Ovary (tissue), 7 donors: ENCODE measurements at regions not wholly inside any gene's neighbourhood (a gene's known extent, or its start where the extent isn't known, plus 50 kb on each side); places are given as distances from the start of the nearest gene placed in this dataset.

Experiments used
- DNase-seq, 5 donors: peaks; one replicate each; pipeline ENCODE4 v3.0.0-alpha.2; 2019 to 2020
- H3K27ac ChIP-seq, 2 donors: fragments of 200-600 bp; one replicate each; pipeline versions ENCODE4 v1.5.1 to v1.8.0; 2019 to 2022
- H3K27me3 ChIP-seq: fragments of 200-600 bp; one replicate; pipeline ENCODE4 v1.8.0; 2022
- H3K36me3 ChIP-seq: fragments of 200-600 bp; sonication (generic); one replicate; pipeline ENCODE4 v1.5.1; 2019
- H3K4me1 ChIP-seq: one replicate; pipeline ENCODE4 v1.8.1; 2013; ENCODE audit warnings: mild to moderate bottlenecking, moderate library complexity; ENCODE audit not compliant: insufficient read depth
- H3K4me3 ChIP-seq: fragments of 200-600 bp; sonication (generic); one replicate; pipeline ENCODE4 v1.5.1; 2017
- H3K9me3 ChIP-seq, 2 donors: fragments of 200-600 bp in 1 of 2; sonication (generic) in 1 of 2; one replicate each; pipeline versions ENCODE4 v1.5.1 to v1.8.1; 2013 to 2019; ENCODE audit warnings: mild to moderate bottlenecking in 1 of 2, moderate library complexity in 1 of 2
- EP300 ChIP-seq: sonication (generic); formaldehyde crosslinking; IDR thresholded peaks from one replicate; pipeline ENCODE4 v1.6.1; 2017; ENCODE audit warnings: antibody characterized with exemption
- POLR2A ChIP-seq: fragments of 450-650 bp; IDR thresholded peaks from one replicate; pipeline ENCODE4 v1.6.1; 2017; ENCODE audit warnings: antibody characterized with exemption, mild to moderate bottlenecking, moderate library complexity
- WGBS, 3 donors: extraction: QIAGEN DNeasy Blood & Tissue Kit in 1 of 3; methylation state at CpG; one replicate each; pipeline versions ENCODE4 v1.1.5 to v1.1.7; 2013 to 2017; 5-methylcytosine and 5-hydroxymethylcytosine counted together
- intact Hi-C, 4 donors: fragments of 100-400 bp; cut with DNase I; formaldehyde crosslinking; loops; one replicate each; pipeline versions ENCODE4 v1.11.0 to v1.15.1; 2022 to 2023
- TF ChIP-seq, protein P1 (sequence below), 3 donors: fragments of 450-650 bp in 2 of 3; fragments of 200-600 bp in 1 of 3; IDR thresholded peaks; one replicate each; pipeline versions ENCODE4 v1.5.1 to v1.8.0; 2016 to 2022; ENCODE audit warnings: antibody characterized with exemption in 3 of 3, mild to moderate bottlenecking in 1 of 3
- donor health status: DM: no; HTN: no; CAD: no; lungs with moderate emphysema.
- donor health status: DM: no; HTN: no; CAD: no.
- donor health status: Bipolar disorder and iron deficiency.
- donor health status: DM: no; HTN: no; CAD: no.
- donor health status: DM: yes; HTN: yes; CAD: no.

DNA sequence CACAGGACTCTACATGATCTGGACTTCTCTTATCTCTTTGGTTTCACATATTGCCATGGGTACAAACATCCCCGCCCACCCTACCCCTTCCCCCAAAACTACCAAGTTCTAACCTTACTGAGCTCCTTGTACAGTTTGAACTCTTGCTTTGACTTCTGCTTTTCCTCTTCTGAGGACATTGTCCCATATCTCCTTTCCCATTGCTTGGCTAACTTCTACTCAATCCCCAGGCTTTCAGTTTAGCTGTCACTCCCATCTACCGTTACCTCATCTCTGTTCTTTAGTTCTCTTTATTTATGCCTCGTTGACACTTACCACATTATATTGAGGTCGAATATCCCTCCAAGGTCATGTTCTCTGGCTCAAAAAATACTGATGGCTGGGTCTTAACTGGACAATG is 393.5 kb upstream of the CADM1 start:
- Histone ChIP-seq H3K27ac (no peak overlapping the region), H3K27me3 (no peaks in the 10 kb centered on the region), H3K36me3 (no peaks in the 10 kb centered on the region), H3K9me3 (no peaks in the 10 kb centered on the region), H3K4me1 (no peaks in the 10 kb centered on the region), H3K4me3 (no peak overlapping the region)
- WGBS, 3 donors: 38 to 60% (median 55%) methylated on average over 4 of the region's 4 CpGs
- intact Hi-C loops: no loop called here
- no peak for DNase-seq
- no peak for TF ChIP-seq POLR2A

DNA sequence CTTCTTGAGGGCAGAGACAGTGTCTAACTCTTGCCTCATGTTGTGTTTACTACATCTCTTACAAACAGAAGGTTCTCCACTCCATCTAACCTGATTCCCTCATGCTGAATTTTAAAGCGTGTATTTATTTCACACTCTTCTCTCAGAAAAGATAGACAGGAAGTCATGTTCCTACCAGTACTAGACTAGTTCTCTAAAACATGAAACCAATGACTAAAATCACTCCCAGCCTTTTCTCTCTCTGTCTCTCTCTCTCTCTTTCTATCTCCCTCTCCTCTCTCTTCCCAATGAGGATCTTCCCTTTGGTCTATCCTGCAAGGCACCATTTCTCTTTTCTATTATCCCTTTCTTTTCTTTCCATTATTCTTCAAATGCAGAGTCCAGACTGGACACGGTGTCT is 391.9 kb upstream of the CADM1 start:
- WGBS, 3 donors: 89 to 98% (median 93%) methylated on average over 2 of the region's 2 CpGs
- no peak for TF ChIP-seq EP300
- no peak for TF ChIP-seq POLR2A
- TF ChIP-seq, protein P1, sequence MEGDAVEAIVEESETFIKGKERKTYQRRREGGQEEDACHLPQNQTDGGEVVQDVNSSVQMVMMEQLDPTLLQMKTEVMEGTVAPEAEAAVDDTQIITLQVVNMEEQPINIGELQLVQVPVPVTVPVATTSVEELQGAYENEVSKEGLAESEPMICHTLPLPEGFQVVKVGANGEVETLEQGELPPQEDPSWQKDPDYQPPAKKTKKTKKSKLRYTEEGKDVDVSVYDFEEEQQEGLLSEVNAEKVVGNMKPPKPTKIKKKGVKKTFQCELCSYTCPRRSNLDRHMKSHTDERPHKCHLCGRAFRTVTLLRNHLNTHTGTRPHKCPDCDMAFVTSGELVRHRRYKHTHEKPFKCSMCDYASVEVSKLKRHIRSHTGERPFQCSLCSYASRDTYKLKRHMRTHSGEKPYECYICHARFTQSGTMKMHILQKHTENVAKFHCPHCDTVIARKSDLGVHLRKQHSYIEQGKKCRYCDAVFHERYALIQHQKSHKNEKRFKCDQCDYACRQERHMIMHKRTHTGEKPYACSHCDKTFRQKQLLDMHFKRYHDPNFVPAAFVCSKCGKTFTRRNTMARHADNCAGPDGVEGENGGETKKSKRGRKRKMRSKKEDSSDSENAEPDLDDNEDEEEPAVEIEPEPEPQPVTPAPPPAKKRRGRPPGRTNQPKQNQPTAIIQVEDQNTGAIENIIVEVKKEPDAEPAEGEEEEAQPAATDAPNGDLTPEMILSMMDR (IDR thresholded peaks at IDR 0.05): no peak

DNA sequence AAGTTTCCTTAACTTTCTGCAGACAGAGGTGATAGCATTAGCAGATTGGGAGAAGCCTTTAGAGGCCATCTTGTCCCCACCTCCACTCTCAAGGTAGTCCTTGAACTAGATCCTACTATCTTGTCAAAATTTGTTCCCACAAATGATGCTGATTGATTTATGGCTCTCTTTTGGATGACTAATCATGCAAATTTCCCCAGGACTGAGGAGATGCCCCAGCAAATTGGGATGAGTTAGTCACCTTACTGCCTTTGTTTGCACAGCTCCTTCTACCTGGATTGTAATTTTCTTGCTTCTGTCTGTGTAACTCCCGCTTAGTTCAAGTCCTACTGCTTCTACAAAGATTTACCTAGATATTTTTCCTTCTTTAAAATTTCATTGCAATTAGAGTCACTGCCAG is 391.4 kb upstream of the CADM1 start:
- Histone ChIP-seq H3K27ac (no peak overlapping the region), H3K36me3 (no peaks in the 10 kb centered on the region), H3K27me3 (no peaks in the 10 kb centered on the region), H3K9me3 (no peaks in the 10 kb centered on the region), H3K4me1 (no peaks in the 10 kb centered on the region), H3K4me3 (no peak overlapping the region)
- 97 to 100% (median 97%) methylated on average over 1 of the region's 1 CpG for WGBS, 3 donors
- TF ChIP-seq EP300: no peak
- no peak for TF ChIP-seq POLR2A
- TF ChIP-seq, protein P1 (IDR thresholded peaks at IDR 0.05): no peak
- no peak for DNase-seq
- intact Hi-C loops: no loop called here

More for the DNA sequence above, 391.9 kb upstream of the CADM1 start:
- intact Hi-C loops: no loop called here
- Histone ChIP-seq H3K27me3 (no peaks in the 10 kb centered on the region), H3K9me3 (no peaks in the 10 kb centered on the region), H3K4me1 (no peaks in the 10 kb centered on the region), H3K36me3 (no peaks in the 10 kb centered on the region), H3K27ac (no peak overlapping the region), H3K4me3 (no peak overlapping the region)
- no peak for DNase-seq

DNA sequence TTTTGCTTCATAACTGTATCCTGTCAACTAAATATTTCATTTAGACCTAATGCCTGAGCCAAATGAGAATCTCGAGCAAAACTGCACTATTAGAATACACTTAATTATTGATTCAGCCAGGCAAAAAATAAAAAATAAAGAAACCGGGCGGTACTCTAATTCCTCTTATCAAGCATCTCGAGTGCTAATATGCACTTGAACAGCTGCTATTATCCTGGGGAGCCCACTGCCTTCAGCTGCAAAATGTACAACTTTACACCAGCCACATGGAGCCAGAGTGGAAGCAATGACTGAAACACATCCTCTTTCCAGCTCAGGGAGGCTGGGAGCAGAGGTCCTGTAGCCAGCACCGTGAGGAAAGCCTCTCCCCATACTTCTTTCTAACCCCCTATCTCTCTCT is 390.0 kb upstream of the CADM1 start:
- Histone ChIP-seq H3K27me3 (no peaks in the 10 kb centered on the region), H3K4me1 (no peaks in the 10 kb centered on the region), H3K9me3 (no peaks in the 10 kb centered on the region), H3K27ac (no peak overlapping the region), H3K36me3 (no peaks in the 10 kb centered on the region), H3K4me3 (no peak overlapping the region)
- no peak for DNase-seq
- no peak for TF ChIP-seq EP300
- TF ChIP-seq POLR2A: no peak
- TF ChIP-seq, protein P1 (IDR thresholded peaks at IDR 0.05): no peak
- intact Hi-C loops: no loop called here
- 10 to 26% (median 18%) methylated on average over 5 of the region's 5 CpGs for WGBS, 3 donors

DNA sequence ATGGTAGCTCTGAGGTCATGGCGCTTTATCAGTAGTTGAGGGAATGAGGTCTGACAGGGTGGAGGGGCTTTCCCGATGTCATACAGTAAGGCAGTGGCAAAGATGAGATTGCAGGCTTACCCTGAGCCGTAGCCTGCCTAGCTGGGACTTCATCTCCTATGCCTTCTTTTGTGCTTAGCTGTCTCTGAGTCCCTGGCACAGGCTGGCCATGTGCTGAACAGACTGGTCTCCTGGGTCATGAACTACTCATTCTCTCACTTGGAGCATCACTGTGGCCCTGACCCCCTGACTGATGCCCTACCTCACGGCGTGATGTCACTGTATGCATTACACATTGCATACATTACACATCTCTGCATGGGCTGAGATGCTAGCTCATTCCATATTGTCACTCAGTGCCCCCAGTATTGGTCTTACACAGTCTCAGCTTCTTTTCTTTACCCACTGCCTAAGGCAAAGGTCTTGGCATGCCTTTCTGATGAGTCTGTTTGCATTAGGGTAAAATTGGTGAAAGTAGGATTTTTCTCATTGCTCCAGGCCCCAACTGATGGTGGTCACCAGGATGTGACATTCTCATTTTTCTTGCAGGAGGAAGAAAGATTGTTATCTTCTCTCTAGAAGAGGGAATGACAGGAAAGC is 389.4 kb upstream of the CADM1 start:
- intact Hi-C loops: no loop called here
- H3K4me1 ChIP-seq: no peaks in the 10 kb centered on the region
- no peaks in the 10 kb centered on the region for H3K36me3 ChIP-seq
- TF ChIP-seq EP300: no peak
- TF ChIP-seq, protein P1 (IDR thresholded peaks at IDR 0.05): no peak
- no peak for TF ChIP-seq POLR2A
- WGBS, 3 donors: 93 to 96% (median 95%) methylated on average over 5 of the region's 5 CpGs
- H3K27ac ChIP-seq: no peak overlapping the region
- DNase-seq: no peak
- no peaks in the 10 kb centered on the region for H3K9me3 ChIP-seq
- H3K4me3 ChIP-seq: no peak overlapping the region
- H3K27me3 ChIP-seq: no peaks in the 10 kb centered on the region
